A673 (cell line): ENCODE measurements at regions not wholly inside any gene's neighbourhood (a gene's known extent, or its start where the extent isn't known, plus 50 kb on each side); places are given as distances from the start of the nearest gene placed in this dataset.

Source experiments
- BruUV-seq: library from RNA; stranded (reverse); fragments of 400-500 nt; replicated peaks from 2 replicates; lab custom pipeline; 2021; lab: Mats Ljungman, UMichigan
- CTCF ChIA-PET: fragments of 300-600 bp; sonication (Branson Sonifier 250); formaldehyde crosslinking; loops from one replicate; lab custom pipeline; 2022; ENCODE audit warnings: antibody characterized with exemption; lab: Charles Lee
- POLR2A ChIA-PET: fragments of 300-600 bp; sonication (Branson Sonifier 250); formaldehyde crosslinking; loops from one replicate; lab custom pipeline; 2022; ENCODE audit warnings: antibody characterized with exemption; ENCODE audit not compliant: low non-redundant PET; lab: Charles Lee
- DNase-seq: peaks from one replicate; pipeline ENCODE4 v3.0.0-alpha.2; 2015; ENCODE audit warnings: low spot score
- H3K27ac ChIP-seq: fragments of 200-600 bp; sonication (generic); 2 replicates; pipeline ENCODE4 v1.5.1; 2016; ENCODE audit warnings: mixed run types, low read depth, mild to moderate bottlenecking, mixed read lengths, antibody characterized with exemption, low read length; ENCODE audit not compliant: poor library complexity, severe bottlenecking
- H3K27me3 ChIP-seq: fragments of 200-600 bp; sonication (generic); replicated peaks from 2 replicates; pipeline ENCODE4 v1.6.1; 2017; ENCODE audit warnings: mixed run types, low read depth, mild to moderate bottlenecking, mixed read lengths, antibody characterized with exemption, low read length; ENCODE audit not compliant: insufficient read depth, poor library complexity
- H3K36me3 ChIP-seq: fragments of 200-600 bp; sonication (generic); 2 replicates; pipeline ENCODE4 v1.6.1; 2016; ENCODE audit warnings: mixed run types, mild to moderate bottlenecking, mixed read lengths, antibody characterized with exemption, low read length; ENCODE audit not compliant: insufficient read depth, poor library complexity, severe bottlenecking
- H3K4me1 ChIP-seq: fragments of 200-600 bp; sonication (generic); 2 replicates; pipeline ENCODE4 v1.6.1; 2017; ENCODE audit warnings: mixed run types, mild to moderate bottlenecking, mixed read lengths, antibody characterized with exemption, low read length; ENCODE audit not compliant: insufficient read depth, poor library complexity, severe bottlenecking
- H3K4me3 ChIP-seq: fragments of 200-600 bp; sonication (generic); 2 replicates; pipeline ENCODE4 v1.5.1; 2016; ENCODE audit warnings: low read depth, mixed run types, mild to moderate bottlenecking, mixed read lengths, low read length; ENCODE audit not compliant: poor library complexity, severe bottlenecking
- H3K9me3 ChIP-seq: fragments of 200-600 bp; sonication (generic); 2 replicates; pipeline ENCODE4 v1.6.1; 2016; ENCODE audit warnings: mixed run types, low read depth, mild to moderate bottlenecking, mixed read lengths, antibody characterized with exemption, low read length; ENCODE audit not compliant: poor library complexity, severe bottlenecking
- EZH2 ChIP-seq: fragments of 200-600 bp; sonication (generic); IDR thresholded peaks from 2 replicates; pipeline ENCODE4 v1.6.1; 2017; ENCODE audit warnings: borderline replicate concordance, low read depth, mild to moderate bottlenecking, mixed read lengths, antibody characterized with exemption, low read length; ENCODE audit not compliant: poor library complexity, severe bottlenecking
- intact Hi-C: fragments of 100-400 bp; cut with micrococcal nuclease; formaldehyde crosslinking; loops from one replicate; pipeline ENCODE4 v1.10.0; 2022; ENCODE audit not compliant: unreplicated experiment
- TF ChIP-seq, protein P1 (sequence below): fragments of 300-800, 200-600 bp; sonication (generic); conservative IDR thresholded peaks from 2 replicates; pipeline ENCODE4 v1.5.1; 2017; ENCODE audit warnings: low read depth, mild to moderate bottlenecking, antibody characterized with exemption, low read length, moderate library complexity, mixed read lengths

DNA sequence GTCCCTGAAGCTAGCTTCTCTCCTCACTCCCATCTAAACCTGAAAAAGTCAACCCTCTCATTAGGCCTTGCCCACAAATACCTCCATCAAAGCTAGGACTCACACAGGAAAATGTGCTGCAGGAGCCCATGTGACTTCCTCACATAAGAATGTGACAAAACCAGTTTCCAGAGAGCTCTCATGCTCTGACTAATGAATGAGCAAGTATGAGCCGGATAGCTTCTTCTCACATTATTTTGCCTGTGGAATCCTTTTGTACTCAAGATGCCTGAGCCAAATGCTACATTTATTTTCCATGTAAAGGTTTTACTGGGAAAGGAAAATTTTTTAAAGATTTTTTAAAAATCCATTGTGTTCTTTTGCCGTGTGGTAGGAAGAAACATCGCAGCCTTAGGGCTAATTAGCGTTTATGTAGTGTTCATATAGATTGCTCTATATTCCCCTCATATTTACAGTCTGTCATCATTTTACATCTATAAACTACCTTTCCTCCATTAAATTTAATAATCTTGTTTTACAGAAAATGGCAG, 68.6 kb upstream of the CCN6 start:
- Histone ChIP-seq H3K27me3 (no peaks in the 10 kb centered on the region), H3K27ac (no peak overlapping the region), H3K4me3 (no peak overlapping the region), H3K4me1 (no peaks in the 10 kb centered on the region), H3K9me3 (no peaks in the 10 kb centered on the region), H3K36me3 (no peaks in the 10 kb centered on the region)
- intact Hi-C loops: loop anchor here (10.0 kb wide), 1 partner anchor 60 kb away; no protein-coding TSS in a partner anchor
- ChIA-PET CTCF (no interaction called here), POLR2A (no interaction called here)
- TF ChIP-seq, protein P1, sequence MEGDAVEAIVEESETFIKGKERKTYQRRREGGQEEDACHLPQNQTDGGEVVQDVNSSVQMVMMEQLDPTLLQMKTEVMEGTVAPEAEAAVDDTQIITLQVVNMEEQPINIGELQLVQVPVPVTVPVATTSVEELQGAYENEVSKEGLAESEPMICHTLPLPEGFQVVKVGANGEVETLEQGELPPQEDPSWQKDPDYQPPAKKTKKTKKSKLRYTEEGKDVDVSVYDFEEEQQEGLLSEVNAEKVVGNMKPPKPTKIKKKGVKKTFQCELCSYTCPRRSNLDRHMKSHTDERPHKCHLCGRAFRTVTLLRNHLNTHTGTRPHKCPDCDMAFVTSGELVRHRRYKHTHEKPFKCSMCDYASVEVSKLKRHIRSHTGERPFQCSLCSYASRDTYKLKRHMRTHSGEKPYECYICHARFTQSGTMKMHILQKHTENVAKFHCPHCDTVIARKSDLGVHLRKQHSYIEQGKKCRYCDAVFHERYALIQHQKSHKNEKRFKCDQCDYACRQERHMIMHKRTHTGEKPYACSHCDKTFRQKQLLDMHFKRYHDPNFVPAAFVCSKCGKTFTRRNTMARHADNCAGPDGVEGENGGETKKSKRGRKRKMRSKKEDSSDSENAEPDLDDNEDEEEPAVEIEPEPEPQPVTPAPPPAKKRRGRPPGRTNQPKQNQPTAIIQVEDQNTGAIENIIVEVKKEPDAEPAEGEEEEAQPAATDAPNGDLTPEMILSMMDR: no peak
- TF ChIP-seq EZH2: no peak
- BruUV-seq: no TSS peak
- DNase-seq: no peak

DNA sequence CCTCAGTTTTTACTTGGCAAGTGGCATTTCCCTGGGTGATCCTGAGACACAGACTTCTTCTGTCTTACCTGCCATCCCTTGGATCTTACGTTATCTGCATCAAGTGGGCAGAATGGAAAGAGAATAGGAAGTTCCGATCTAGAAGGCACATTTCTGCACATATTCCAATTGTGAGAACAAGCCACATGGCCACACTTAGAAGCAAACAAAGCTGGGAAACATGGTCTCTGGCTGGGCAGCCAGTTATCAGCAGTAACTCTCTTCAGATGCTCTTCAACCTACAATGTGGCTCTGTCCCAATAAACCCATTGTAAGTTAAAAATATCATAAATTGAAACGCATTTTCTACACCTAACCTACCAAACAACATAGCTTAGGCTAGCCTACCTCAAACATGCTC, 67.3 kb upstream of the CCN6 start:
- H3K4me1 ChIP-seq: no peaks in the 10 kb centered on the region
- H3K4me3 ChIP-seq: no peak overlapping the region
- DNase-seq: no peak
- TF ChIP-seq, protein P1: no peak
- no peak for TF ChIP-seq EZH2
- intact Hi-C loops: loop anchor here (10.0 kb wide), 1 partner anchor 62 kb away; no protein-coding TSS in a partner anchor
- H3K36me3 ChIP-seq: no peaks in the 10 kb centered on the region
- no peaks in the 10 kb centered on the region for H3K9me3 ChIP-seq
- BruUV-seq: no TSS peak
- no peaks in the 10 kb centered on the region for H3K27me3 ChIP-seq
- CTCF ChIA-PET: no interaction called here
- no peak overlapping the region for H3K27ac ChIP-seq
- POLR2A ChIA-PET: no interaction called here

DNA sequence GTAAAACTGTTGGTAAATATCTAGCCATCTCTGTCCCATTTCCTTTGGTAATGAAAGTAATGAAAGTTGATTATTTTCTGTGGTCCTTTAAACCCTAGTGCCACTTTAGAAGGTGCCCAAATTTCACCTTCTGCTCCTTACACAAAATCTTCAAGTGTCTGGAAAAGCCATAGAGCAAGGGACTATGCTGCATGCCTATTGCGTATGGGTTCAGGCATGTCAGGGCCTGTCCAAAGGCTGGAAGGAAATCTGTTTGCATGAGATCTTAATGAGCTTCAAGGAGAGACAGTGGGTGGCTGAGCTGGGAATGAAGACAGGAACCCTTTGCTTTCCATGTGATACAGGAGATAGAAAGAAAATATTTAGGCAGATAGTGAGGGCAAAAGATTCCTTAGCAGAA, 66.6 kb upstream of the CCN6 start:
- Histone ChIP-seq H3K27me3 (no peaks in the 10 kb centered on the region), H3K27ac (no peak overlapping the region), H3K4me1 (no peaks in the 10 kb centered on the region), H3K4me3 (no peak overlapping the region), H3K36me3 (no peaks in the 10 kb centered on the region), H3K9me3 (no peaks in the 10 kb centered on the region)
- DNase-seq: no peak
- ChIA-PET POLR2A (no interaction called here), CTCF (no interaction called here)
- BruUV-seq: no TSS peak
- intact Hi-C loops: loop anchor here (10.0 kb wide), 1 partner anchor 62 kb away; no protein-coding TSS in a partner anchor
- TF ChIP-seq, protein P1: no peak
- TF ChIP-seq EZH2: no peak
